HS-27A (cell line): ENCODE measurements at regions not wholly inside any gene's neighbourhood (a gene's known extent, or its start where the extent isn't known, plus 50 kb on each side); places are given as distances from the start of the nearest gene placed in this dataset.

ENCODE experiments used
- DNase-seq: peaks from one replicate; pipeline ENCODE4 v3.0.0-alpha.2; 2012; ENCODE audit warnings: low read depth, missing footprints

DNA sequence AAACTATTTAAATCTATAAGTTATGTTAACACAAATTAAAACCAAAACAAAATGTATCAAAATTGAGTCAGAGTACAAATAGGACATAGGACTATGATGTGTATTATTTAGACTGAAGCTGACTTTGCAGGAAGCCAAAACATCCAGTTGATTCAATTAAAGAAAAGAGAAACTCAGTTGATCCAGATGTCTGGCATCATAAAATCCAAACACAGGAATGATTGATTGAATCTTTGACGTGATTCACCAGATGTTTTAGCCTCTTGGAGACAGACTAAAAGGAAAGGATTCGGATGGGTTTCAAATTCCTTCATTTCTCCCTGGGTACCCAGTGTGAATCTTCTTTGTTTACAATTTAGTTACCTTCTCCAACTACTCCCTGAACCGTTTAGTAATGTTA lies 272.9 kb downstream of the IRS1 start:
- no peak for DNase-seq

DNA sequence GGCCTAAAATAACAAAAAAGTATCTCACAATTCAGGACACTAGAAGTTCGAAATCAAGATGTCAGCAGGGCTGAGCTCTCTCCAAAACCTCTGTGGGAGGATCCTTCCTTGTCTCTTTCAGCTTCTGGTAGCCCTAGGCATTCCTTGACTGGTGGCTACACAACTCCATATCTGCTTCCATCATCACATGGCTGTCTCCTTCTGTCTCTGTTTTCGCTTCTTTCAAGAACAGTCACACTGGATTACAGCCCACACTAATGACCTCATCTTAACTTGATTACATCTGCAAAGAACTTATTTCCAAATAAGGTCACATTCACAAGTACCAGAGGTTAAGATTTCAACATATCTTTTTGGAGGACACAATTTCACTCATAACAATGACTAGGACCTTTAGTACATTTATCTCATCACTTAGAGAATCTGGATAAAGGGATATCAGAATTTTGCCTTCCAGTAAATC lies 275.2 kb downstream of the IRS1 start:
- no peak for DNase-seq

DNA sequence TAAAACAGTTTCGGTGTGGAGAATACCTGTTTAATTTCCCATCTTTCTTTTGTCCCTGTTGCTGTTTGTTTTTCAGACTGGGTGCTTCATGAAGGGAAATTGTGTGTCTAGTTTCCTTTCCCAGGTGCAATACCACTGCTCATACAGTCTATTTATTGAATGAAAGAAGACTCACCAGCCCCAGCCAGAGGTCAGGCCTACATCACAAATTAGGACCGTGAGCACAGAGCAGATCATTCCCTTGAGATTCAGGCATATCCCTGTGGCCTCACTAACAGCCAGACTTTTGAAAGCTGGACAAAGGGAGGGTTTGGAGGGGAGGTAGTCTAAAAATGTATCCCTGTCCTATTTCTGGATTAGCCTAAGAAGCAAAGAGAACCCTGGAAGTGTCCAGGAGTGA lies 278.9 kb downstream of the IRS1 start:
- DNase-seq = no peak

DNA sequence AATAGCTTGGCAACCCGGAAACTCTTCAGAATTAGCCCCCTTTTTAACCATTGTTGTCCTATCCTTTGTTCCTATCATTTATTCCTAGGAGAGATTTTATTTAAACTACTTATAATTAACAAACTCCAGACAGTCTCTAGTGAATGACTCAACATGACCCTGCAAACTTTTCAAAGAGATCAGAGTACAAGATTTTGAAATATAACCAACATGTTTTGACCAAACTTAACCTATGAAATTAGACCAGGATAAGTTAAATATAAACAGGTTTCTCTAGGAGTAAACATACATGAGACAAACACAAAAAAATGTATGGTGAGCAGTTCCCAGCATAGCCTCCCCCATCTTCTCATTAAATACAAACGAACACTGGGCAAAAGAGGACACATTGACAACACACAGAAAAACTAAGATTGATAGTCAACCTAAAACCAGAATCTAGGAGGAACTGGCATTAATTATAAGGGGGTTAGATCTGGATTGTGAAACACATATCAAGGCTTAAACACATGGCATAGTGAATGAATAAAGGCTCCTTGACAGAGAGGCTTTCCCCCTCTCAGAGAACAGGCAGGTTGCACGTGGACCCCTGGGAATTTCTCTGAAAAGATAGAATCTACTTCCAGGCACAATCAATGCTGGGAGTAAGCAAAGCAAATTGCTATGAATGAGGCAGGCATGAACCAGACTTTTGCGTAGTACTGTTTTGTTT lies 284.1 kb downstream of the IRS1 start:
- DNase-seq = no peak

DNA sequence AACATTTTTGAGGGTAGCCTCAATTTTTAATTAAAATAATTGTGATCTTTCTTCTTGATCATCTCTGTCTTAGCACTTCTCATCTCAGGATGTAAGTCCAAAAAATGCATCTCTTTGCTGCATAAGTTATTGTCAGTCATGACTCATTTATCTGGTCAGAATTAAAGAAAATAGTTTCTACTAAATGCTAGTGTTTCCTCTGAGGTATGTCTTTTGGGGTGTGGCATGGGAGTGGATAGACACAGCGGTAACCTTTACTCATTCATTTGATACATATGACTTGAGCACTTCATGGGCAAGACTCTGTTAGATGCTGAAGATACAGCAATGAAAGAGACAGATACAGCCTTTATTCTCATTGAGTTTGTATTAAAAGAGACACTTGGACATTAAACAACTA lies 284.7 kb downstream of the IRS1 start:
- peak; percentile 15 for DNase-seq

DNA sequence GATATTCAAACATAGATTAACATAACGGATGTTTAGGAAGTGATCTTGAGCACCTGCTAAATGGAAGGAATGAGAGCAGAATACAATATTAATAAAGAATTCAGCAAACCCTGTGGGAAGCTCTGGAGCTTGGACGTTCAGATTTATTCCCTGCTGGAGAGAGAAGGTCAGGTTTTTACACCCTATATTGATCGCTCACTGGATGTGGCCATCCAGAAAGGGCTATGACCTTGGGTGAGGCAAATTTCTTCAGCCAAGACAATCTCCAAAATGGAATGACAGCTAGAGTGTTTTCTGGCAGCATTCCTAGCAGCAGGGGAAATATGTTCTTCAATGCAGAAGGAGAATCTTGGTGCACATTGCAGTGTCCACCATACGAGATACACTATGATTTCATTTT lies 288.3 kb downstream of the IRS1 start:
- no peak for DNase-seq

DNA sequence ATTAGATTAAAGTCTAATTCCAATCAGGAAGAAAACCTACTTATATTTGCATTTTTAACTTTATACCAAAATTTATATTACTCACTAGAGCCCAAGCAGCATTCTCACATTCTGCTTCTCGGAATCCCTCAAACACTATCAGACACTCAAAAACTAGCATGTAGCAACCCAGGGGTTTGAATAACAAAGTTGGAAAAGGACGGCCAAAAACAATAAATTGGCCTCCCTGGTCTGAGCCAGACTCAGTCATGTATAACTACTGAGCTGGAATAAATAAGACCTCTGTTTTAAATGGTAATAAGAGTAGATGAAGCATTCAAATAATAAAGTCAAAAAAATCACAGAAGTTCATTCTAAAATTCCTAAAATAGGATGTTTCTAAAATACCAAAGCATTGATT lies 290.9 kb downstream of the IRS1 start:
- DNase-seq = no peak

DNA sequence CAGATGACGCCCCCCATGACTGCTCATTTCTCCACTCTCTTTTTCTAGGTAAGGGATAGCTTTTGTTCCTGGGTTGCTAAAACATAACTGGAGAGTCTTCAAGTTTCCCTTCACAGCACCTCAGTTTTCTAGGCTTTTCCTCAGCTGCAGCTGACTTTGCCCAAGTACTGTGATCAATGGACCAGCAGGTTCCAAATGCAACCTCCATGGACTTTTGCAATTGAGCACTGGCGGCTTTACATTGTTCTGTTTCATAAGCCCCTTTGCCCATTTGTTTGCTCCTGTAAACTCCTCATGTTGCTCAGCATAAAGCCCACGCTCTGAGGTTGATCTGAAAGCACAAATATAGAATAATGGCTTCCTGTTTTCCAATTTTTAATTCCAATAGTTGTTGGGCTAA lies 291.6 kb downstream of the IRS1 start:
- no peak for DNase-seq

DNA sequence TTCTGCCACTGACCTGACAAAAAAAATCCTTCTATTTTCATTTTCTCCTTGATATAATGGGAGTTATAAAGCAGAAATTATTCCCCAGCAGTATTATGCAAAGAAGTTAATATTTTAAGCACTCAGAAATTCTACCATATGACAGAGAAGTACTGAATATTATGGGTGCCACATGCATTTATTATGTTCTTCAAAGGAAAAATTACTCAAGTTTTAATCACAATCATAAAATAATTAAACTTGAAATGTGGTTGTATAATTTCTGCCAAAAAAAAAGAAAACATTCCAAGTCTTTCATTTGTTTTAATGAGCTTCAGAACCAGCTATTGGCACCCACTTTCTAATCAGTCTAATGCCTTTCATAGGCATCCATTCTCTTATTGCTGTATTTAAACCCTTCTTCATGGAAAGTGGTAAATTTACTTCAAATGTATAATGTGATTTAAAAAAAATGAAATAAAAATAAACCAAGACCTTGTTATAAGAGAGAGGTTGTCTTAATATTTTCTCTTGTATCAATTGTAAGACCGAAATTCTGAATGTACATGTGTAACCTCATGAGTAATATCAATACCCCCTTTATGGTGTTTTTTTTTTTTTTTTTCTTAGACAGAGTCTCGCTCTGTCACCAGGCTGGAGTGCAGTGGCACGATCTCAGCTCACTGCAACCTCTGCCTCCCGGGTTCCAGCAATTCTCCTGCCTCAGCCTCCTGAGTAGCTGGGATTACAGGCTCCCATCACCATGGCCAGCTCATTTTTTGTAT lies 302.3 kb downstream of the IRS1 start:
- DNase-seq = no peak

DNA sequence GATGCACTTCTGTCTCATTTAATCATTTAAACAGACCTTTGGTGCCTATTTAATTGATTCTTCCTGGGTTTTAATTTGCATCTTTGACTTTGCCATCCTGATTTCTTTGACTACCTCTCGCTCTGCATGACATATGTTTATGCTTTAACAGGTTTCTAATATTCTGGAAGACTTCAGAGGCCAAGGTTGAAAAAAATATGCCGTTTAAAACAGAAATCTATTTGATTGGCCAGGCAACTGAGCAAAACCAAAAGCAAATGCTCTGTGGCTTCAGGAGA lies 303.4 kb downstream of the IRS1 start:
- no peak for DNase-seq

DNA sequence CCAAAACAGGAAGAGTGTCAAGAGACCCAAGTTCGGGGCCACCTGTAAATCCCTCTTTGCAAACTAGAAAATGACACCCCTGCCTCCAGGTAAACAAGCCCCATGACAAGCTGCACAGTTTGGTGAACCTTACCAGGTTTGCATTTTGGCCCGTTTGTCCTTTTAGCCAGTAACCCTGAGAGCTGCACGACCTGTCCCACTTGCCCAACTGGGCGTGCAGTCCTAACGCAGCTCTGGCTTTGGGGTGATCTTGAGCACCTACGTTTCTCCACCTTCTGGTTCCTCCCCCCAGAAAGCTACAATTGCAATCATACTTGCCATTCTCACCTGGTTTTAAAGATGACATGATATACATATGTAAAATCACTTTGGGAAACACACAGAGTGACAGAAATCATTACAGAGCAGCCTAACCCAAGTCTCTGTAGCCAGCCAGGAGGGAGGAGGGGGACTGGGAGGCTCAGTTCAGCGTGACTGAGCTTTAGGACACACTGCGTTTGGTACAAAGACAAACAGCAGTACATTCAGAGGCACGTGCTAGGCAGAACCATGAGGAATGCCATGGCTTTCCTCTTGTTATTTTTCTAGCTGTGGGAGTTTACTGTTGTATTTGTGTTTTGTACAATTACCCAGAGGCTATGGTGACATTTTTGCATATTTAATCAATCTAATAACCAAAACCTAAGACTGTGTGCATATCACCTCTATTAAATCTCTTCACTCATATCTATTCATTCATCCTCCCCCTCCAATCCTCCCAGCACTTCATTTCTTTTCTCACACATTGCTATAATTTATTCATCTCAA lies 304.0 kb downstream of the IRS1 start:
- DNase-seq = no peak

DNA sequence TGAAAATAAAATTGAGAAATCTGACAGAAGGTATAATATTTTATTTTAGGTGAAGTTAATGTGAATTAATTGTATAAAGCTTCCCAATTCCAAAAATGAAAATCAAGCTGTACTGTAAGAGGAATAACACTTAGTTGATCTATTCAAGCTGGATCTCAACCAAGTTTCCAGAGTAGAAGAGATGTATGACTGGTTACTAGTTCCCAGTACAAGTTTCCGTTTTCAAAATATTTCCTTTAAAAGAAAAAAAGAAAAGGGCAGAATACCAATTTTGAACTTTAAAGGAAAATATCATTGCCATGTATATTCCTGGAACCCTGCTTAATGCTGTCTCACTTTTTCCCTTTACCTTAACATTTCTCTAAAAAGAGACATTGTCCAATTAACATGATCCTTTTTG lies 308.5 kb downstream of the IRS1 start:
- DNase-seq = no peak

DNA sequence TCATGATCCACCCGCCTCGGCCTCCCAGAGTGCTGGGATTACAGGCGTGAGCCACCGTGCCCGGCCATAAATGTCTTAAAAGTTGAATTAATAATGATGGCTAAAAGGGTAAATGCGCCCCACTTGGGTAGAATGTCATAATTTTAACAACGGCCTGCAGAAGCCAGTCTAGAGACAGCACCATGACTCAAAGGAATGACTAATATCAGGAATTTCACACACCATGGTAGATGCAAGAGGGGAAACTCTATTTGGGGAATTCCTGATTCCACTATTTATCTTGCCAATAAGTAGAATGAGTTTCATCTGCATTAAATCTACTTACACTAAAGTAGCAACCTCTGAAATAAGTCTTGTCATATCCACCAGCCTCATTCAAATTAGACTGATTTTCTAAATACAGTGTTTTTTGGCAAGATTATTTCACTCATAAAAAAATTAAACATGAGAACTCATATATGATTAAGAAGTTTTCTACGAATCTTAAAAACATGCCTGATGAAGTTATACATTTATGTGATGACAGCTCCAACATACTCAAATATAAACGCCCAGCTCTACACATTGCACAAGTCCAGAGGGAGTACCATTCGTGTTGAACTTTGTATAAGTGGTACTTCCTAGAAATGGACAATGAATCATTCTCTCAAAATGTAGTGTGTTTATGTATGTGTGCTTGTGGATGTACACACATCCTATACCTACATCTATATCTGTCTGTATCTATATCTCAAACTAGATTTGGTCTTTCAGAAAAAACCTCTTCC lies 309.7 kb downstream of the IRS1 start:
- DNase-seq = peak; percentile 45

DNA sequence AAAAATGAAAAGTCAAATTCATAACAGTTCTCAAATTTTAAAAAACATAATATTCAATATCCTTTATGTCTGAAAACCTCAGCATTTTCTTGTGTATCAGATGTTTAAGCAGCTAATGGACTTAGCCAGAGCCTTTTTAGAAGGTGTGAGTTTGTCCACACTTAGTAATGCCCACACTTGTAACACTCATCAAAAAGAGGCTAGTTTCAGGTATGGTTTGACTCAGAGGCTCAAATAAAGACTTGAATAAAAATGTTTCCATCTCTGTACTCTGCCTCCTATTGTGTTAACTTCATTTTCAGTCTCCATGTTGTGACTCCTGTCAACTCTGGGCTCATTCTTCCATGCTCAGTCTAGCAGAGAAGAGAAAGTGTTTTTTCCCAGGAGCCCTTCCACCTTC lies 311.6 kb downstream of the IRS1 start:
- no peak for DNase-seq

DNA sequence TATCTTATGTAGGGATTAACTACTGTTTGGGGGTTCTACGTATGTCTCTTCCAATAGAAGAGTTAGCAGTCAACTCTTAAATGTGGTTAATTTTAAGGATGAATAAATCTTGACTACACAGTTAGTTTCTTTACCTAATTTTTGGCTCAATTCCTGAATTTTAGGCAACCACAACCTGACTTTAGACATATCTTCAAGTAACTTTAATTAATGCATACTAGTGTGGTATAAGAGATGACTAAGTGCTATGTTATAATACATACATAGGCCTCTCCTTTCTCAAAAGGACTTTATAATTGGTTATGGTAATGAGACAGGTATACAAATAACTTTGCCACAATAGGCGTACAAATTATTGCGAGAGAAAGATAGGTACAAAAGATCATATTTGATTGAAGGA lies 312.0 kb downstream of the IRS1 start:
- DNase-seq = no peak

DNA sequence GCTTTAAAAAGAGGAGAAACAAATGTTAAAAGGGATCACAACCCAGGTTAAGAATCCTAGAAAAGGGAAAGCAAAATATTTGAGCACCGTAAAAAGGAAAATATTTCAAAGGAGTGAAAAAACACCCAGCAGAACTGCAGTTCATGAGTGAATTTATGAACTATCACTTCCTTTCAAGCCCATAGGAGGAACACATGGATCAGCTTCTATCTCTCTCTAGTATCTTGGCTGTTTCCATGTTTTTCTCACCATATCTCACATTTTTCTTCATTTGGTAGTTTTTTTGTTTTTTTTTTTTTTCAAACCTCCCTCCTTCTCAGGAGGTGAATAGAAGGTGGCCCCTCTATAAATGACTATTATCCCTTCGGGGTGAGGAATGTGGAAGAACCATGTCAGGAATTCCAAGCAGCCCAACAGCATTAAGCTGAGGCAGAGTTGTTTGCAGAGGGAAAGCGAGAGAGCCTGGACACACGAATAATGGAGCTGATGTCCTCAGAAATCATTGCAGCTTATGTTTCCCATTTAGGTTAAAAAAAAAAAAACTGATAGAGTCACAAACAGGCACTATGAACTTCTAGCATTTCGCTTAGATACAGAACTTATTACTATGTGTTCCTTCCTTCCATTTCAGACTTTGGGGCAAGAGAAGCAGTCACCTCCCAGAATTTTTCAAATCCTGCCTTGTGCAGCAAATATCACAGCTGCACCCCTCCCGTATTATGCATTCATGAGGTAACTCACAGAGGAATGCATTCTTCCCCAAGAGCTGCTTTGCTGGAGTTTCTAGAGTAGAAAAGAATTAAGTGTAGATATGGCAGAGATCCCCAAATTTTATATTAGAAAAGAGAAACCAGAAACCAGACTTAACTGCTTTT lies 315.6 kb downstream of the IRS1 start:
- peak; percentile 59 for DNase-seq

DNA sequence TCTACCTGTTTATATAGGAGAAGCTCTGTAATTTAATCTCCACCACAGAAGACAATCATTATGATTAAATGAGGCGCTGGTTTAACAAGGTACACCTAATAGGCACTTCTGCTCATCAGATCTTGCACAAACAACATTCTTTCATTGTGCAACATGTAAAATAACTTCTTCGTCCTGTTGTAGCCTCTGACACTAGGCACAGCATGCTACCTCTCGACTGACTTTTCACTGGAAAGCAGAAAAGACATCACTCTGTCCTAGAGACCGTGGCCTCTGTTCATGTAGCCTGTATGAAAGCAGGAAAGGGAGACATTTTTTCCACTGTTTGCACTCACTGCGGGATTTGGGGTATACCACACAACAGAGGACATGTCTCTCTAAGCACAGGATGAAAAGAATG lies 316.5 kb downstream of the IRS1 start:
- no peak for DNase-seq

DNA sequence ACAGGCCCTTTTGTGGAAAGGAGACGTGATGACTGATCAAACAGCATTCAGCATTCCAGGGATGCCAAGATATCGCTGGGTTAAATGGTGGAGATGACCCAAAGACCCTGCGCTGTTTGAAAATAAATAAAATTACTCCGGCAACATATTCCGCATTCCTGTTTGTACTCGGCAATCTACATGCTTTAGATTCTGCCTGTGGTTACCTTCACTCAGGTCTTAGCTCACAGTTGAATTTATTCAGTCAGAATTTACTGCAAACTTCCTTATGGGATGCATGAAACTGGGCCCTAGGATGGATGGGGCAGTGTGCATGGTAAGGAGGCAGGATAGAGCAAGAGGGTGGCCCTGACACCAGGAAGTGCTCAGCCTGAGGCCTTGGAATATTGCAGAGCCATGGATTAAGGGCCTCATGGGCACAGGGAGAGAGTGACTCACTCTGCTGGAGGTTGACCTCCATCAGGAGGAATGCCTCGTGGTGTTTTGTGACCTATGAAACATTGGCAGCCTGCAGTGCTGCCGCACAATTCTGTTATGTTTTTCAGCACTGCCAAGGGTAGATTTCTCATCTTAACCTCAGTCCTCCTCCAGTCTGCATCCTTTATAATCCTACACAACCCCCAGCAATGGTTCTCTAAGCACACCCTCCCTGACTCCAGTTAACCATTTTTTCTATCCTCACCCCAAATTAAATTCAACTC lies 321.4 kb downstream of the IRS1 start:
- DNase-seq = peak; percentile 89

DNA sequence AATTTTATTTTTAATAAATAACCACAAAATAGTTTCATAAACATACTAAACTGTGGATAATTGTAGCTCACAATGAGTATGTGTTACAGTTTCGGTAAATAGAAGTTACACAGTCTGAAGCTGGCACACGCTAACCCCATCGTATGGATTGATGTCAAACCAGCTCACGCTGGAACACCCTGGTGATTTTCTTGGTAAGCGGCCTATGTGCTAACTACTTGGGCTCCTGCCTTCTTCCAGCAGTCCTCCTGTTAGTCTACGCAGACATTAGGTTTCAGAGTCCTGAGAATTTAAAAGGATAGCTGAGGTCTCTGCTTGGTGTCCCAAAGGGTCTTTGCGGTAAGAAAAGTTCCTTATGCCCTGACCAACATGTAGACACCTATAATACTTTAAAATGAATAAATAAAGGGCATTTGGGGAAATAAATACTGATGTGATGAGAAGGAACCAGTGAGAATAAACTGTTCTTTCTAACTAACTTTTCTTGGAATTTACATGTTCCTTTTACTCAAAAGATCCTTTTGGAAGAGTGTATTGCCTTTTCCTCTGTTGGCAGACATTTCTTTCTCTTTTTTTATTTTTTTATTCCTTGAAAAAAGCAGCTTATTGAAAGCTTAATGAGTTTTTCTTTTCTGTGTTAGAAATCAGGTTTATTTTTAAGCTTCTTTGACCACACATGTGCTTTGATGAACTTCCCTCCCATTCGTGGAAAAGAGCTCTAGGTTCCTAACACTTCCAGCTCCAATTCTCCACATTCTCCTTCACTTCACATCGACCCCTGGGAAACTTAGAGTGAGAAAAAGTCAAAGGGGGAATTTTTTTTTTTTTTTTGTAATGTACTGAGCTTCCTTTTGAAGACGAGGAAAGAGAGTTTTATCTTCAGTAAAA lies 322.2 kb downstream of the IRS1 start:
- no peak for DNase-seq

DNA sequence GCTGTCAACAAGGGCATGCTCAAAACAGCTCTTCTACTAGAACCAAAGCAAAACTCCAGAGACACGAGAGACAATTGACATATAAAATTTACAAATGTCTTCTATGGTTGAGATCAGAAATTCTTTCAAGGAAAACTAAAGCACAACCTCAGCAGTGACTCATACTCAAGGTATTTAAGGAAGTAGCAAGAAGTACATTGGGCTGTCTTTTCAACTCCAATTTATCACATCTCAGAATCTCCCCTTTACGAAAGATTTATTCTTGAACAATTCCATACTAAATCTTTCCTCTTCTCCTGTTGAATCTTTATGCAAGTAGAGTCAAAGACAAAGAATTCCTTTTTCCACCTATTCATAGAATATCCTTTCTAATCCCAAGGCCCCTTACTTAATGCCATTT lies 324.0 kb downstream of the IRS1 start:
- DNase-seq = peak; percentile 49
